Iris pigment epithelial cell (primary cell): ENCODE measurements at regions not wholly inside any gene's neighbourhood (a gene's known extent, or its start where the extent isn't known, plus 50 kb on each side); places are given as distances from the start of the nearest gene placed in this dataset.

Experiments used
- DNase-seq: peaks from one replicate; pipeline ENCODE4 v3.0.0-alpha.2; 2011; ENCODE audit warnings: low read depth

DNA sequence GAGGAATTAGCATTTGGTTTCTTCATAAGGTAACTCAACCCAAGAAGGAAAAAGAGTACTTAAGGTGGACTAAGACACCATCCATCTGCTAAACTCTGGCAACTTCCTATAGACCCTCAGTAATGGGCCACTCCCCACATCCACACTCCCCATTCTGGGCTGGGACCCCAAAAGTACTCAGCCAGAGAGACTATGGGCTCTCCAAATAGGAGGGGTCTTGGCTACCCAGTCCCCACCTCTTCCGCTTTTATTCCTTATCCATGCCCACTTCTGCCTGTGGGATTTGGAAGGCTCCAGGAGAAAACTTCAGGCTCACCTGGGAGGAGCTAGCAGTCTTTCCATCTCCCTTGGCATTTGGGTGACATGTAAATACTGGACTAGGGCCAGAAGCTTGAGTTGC is 164.5 kb upstream of the CCL2 start:
- DNase-seq: no peak

DNA sequence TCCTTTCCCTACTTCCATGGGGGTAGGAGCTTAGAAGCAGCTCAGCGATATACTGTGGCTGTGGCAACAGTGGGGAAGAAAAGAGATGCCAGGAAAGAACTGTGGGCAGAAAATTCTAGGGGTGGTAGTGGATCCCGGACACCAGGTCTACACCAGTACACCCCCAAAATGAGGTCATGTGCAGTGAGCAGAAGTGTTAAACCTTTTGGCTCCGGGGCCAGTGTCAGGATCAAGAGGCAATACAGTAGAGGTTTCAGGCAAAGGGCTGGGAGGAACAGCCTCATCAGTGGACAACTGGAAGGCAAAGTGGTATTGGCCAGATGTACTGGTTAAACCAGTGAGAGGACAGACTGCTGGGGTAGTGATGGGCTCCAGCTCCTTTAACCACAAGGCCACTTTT is 163.1 kb upstream of the CCL2 start:
- DNase-seq: no peak

DNA sequence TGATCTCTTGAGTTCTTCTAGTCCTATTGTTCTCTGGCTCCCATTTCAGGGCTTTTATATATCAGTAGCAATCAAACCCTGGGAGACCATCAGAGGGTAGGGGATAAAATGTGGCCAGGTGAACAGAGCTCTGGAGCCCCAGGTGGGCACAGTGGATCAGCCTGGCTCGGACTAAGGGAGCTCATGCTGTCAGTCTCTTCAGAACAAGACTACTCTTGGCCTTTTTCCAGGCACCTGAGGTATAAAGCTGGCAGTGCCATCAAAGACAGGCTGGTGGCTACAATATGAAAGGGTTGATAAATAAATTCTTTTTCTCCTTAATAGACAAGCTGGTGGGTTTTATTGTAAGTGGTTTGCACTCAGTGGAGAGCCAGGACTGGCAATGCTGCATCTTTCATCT is 160.0 kb upstream of the CCL2 start:
- DNase-seq: no peak

DNA sequence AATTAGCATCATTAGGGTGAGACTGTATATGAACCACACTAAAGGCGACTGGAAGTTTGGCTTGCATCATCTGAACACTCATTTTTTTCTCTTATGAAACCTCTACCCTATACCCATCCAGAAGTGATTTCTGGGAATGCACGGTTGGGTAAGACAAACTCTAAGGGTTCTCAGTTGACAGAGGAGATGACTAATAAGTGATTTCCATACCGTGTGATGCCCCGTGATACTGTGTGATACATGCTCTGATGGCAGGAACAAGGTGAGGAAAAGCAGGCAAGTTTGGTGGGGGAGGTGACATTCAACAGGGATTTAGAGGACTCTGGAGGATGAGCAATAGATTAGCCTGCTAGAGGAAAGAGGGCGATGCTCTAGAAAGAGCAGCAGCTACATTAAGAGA is 156.4 kb upstream of the CCL2 start:
- DNase-seq: no peak

DNA sequence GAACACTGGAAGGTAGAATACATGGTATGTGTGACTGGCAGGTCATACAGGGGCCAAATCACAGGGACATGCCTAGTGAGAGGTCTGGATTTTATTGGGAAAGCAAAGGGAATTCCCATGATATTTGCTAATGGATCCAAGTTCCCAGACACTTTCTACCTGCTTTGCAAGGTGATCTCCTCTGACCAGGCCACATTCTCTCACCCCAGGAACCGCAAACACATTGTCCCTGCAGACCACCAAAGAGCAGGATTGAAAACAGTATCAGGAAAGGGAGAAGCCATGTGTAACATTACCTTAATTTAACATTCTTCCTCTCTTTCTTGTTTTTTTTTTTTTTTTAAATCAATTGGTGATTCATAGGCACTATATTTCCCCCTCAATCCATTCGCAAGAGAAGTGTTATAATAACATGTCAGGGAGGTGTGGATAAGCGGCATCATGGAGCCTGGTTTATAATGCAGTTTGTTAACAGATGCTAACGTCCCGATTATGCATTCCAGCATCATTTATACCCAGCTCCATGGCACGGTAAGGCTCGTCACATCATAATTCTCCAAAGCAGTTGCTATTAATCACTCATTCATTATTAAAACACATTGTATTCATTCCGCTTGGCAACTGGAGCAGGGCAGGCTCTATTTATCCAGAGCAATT is 155.1 kb upstream of the CCL2 start:
- DNase-seq: no peak

DNA sequence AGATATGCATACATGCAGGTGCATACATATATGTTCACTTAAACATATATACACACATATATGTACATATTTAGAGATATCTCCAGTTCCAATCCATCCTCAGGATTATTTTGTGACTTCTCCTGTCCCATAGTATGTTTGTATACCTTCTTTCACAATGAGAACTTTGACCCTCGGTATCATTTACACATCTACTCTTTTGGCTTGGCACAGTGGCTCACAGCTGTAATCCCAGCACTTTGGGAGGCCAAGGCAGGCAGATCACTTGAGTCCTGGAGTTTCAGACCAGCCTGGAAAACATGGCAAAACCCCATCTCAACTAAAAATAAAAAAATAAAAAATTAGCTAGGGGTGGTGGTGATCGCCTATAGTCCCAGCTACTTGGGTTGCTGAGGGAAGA is 148.1 kb upstream of the CCL2 start:
- DNase-seq: no peak

DNA sequence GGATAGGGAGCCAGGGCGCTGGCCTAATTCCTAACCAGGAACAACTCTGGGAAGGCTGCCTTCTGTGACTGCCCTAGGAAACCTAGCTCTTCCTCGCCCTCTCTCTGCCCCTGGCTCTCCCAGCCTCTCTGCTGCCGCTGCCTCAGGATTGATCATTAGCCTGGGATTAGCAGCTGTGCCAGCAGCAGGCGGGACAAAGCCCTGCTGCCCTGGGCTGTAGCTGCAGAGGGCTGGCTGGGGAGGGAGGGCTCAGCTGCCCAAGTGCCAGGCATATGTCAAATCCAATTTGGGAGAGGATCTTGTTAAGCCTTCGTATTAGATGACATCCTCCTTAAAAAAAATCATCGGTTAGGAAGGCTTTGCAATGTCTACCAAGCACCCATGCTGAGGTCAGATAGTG is 144.8 kb upstream of the CCL2 start:
- DNase-seq: no peak

DNA sequence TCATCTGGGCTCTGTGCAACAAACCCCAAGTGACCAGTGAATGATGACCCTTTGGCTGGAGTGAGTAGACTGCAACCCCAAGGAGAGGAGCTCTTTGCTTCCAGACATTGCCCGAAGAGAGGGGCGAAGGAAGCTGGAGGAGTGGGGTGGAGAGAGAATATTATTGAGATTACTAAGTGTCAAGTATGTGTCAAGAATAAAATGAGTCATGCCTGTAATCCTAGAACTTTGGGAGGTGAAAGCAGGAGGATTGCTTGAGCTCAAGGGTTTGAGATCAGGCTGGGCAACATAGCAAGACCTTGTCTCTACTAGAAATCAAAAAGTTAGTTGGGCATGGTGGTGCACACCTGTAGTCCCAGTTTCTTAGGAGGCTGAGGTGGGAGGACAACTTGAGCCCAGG is 142.0 kb upstream of the CCL2 start:
- no peak for DNase-seq

DNA sequence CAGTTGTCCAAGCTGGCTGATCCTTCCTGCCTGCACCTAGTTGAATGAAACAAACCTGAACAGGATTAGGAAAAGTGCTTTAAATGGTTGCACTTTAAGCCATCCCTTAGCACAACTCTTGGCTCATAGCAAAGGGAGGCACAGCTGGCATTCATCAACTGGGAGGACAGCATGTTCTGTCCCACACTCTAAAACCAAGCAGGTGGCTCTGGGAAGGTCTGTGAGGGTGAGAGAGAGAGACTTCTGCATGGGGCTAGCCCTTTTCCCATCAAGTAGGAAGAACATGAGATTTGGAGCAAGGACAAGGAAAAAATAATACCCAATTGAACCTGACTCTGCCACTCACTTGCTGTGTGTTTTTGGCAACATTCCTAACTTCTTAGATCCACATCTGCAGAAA is 140.9 kb upstream of the CCL2 start:
- DNase-seq: no peak

DNA sequence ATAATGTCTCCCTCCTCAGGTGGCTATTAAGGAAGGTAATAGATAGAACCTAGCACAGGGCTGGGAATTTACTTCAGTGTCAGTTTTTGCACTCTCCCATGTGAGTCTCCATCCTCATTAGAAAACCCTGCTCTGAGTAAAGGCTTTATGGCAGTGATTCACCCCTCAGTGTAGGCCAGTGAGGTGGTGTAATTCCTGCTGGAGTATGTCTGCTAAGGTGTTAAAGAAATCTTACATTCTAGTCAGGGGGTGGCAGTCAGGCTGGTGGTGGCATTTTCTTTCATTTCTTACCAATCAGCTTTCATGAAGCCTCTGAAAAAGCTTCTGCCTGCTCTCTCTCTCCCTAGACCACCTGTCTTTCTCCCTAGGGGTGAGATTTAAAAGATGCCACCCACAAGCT is 138.8 kb upstream of the CCL2 start:
- no peak for DNase-seq

DNA sequence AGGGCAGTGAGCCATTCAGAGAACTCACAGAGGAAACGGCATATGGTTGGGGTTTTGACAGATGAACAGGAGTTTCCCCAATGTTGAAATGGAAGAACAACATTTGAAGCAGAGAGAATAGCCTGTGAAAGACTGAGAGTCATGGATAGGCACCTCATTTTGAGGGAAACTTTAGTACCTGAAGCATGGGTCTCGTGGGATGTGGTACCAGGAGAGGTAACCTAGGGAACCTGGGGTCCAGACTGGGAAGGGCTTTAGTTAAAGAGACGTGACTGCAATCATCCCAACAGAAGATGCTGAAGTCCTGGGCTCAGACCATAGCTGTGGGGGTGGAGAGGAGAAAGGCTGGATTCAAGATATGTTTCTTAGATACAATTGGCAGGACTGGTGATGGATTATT is 137.8 kb upstream of the CCL2 start:
- no peak for DNase-seq

DNA sequence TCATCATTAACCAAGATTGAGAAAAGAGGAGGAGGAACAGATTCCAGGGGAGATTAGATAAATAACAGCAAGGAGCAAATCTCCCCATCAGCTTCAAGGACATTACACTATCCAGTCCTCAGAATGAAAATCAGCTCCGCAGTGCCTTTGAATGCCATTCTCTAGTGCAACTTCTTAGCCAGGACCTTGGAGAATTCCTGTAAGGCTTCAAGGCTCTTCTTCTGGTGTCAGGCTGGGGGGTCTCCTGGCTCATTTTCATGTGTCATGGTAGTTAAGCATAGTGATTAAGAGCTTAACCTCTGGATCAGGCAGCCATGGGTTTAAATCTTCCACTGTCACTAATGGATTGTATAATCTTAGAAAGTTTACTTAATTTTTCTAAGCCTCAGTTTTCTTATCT is 137.3 kb upstream of the CCL2 start:
- DNase-seq: no peak

DNA sequence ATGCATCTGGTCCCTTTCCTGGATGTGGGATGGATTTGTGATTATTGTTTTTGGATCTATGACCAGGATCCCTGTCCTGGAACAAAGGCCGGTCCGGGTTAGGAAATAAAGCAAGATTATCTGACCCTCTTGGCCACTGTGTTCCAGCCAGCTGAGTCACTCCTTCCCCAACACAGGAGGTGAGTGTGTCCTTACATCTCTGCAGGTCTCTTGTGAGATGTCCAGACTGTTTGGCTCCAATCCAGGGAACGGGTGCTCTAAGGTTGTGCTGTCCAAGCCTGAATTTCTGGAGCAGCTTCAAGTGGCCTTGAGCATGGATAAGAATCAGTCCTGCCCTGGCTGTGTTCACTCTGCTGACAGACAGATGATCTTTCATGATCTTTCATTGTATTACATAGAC is 136.5 kb upstream of the CCL2 start:
- DNase-seq: no peak

DNA sequence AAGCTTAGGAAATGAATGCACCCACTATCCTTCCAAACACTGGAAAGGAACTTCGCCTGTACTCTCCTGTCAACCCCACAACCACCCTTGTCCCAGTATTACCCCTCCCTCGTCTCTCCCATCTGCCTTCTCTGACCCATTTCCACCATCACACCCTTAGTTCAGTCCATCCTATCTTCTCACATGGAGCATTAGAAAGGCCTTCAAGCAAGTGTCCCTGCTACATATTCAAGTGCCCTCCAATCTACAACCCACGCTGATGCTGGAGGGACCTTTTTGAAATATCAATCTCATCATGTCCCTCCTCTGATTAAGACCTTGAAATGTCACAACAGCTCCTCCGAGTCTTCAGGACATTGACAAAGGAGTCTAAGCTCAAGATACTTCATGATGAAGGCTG is 133.8 kb upstream of the CCL2 start:
- DNase-seq: no peak

DNA sequence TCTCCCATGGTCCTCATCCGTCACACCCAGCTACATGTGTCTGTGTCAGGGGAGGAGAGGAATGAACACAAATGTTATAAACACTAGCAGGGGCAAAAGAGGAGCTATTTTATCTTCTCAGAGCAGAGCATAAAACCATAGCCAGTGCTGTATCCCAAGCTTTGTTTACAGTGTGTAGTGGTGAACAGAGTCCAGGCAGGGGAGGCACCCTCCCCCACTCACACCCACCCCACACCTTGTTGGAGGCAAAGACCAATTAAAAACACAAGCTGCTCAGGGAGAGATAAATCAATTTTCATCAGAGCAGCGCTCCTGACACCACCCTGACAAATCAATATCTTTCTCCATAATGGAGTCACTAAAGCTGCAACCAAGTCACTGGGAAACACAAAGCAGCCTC is 132.6 kb upstream of the CCL2 start:
- no peak for DNase-seq

DNA sequence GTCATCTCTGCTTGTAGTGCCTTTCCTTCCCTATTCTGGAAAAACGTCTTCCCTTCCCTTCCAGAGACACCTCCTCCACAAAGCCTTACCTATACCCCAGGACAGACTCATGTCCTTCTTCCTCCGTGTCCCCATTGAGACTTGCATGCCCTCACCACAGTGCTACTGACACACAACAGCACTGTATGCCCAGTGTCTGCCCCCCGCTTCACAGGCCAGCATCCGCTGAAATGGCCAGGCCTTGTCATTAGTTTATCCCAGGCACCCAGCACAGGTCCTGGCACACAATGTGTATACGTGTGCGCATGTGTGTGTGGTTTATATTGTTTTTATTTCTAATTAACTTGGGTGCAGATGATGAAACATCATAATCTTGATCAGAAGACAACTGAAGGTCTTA is 130.1 kb upstream of the CCL2 start:
- no peak for DNase-seq

DNA sequence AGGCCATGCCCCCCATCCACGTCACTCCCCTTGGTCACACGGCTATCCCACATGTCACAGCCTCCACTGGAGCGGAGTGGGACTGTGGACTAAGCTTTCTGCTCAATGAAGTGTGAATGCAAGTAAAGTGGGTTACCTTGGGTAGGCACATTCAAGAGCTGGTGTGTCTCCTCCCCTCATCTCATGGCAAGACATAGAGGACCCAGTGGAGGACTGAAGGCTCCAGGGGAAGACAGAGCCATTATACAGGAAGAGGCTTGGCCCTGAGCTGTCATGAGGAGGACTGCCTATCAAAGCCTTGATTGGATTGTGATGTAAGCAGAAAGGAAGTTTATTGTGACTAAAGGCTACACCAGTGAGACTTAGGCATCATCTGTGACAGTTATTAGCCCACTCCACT is 129.2 kb upstream of the CCL2 start:
- no peak for DNase-seq

DNA sequence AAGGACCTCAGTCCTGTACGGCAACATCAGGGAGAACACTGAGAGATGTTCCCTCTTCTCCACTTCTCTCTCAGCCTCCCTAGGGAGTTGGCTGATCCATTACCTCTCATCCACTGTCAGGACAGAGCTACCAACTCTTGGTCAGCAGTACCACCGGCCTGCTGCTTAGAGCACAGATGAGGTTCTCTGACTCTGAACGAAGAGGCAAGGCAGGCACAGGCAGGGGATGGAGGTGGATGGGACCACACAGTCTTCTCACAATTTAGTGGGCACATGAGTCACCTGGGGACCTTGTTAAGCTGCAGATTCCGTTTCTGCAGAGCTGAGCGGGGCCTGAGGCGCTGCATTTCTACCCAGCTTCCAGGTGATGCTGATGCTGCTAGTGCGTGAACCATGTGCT is 128.6 kb upstream of the CCL2 start:
- DNase-seq: no peak

DNA sequence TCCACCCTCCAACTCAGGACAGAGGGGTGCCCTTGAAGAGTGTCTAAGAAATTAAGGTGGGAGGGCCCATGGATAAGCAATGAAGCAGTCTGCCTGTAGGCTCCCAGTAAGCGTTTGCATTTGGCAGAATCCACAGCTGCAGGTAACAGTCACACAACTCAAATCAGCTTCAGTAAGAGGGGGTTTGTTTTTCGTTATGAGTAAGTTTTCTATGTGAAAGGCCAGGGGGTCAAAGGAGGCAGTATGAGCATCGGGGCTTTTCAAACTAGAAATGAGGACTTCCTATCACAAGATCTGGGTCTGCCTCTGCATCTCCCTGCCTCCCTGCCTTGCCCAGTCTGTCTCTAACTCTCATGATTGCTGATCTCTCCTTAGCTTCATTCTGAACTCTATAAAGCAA is 128.1 kb upstream of the CCL2 start:
- DNase-seq: no peak

DNA sequence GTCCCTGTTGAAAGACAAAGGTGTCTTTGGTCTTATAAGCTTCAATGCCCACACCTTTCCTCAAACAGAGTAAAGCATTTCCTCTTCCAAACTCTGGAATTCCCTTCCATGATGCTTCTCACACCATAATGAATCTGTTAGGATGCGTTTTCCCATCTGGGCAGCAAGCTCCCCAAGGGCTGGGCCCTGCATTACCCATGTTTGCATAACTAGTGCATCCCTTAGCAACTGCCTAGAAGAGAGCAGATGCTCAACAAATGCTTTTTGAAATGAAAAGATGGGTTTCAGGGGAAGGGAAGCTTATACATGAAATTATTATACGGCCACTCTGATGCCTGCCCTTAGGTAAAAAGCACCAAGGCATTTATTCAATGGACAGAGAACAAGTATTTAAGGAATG is 124.5 kb upstream of the CCL2 start:
- DNase-seq: no peak

DNA sequence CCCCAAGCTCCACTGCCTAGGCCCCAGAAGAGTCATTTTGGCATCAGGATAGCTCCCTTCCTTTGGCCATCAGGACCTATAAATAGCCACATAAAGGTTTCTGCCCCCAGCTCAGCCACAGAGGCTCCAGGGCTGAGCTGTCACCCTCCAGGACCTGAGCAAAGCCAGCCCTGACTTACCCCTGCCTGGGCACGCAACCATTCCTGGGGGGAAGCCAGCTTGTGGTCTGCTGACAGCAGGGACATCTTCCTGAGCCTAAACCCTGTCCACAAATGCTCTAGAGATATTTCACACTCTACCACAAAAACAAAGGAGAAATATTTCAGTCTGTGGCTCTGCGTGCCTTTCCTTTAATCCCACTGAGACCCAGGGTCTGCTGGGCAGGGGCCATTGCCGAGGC is 123.7 kb upstream of the CCL2 start:
- no peak for DNase-seq

DNA sequence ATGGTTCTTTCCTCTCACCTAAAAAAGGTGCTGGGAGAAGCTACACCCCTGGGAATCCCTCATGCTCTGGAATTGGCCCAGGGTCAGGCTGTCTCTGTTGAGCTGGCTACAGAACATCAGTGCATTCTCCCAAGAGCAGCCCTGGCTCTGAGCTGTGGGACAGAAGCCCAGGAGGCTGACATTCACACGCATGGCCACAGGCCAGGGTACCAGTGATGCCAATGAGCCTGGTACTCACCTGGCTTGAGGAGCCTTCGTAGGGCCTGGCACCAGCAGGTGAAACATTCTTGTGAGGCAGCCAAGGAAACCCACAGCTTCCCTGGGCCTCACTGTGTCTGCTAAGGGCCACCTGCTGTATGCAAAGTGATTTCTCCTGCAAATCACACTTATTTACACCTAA is 121.7 kb upstream of the CCL2 start:
- DNase-seq: no peak

DNA sequence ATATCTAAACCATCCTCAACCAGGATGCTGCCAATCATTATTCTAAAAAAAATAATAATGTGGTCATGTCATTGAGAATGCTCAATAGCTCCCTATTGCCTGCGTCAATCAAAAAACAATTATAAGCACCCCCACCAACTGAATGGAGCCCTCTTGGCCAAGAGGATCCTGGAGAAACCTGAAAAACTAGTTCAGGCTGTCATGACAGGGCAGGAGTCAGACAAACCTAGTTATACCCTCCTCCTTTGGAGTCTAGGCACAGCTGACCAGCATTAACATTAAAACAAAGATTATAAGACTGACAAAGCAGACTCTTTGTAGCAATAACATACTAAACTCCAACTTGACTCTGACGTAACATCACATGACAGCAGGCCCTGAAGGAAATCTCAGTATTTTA is 119.2 kb upstream of the CCL2 start:
- DNase-seq: no peak

DNA sequence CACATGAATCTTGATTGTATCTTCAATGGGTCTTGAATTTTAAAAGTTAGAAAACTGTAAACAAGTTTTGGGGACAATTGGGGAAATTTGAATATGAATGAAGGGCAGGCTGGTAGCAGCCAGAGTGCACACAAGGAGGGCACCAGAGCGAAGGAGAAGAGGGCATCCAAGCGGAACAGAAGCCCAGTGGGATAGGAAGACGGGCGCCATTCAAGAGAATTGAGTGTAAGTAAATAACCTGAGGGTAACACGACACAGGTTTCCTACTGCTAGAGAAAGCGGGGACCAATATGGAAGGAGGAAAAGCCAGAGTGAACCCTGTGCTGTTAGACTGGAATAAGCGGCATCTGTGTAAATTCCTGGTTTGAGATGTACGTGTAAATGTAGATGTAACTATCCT is 115.1 kb upstream of the CCL2 start:
- DNase-seq: no peak

DNA sequence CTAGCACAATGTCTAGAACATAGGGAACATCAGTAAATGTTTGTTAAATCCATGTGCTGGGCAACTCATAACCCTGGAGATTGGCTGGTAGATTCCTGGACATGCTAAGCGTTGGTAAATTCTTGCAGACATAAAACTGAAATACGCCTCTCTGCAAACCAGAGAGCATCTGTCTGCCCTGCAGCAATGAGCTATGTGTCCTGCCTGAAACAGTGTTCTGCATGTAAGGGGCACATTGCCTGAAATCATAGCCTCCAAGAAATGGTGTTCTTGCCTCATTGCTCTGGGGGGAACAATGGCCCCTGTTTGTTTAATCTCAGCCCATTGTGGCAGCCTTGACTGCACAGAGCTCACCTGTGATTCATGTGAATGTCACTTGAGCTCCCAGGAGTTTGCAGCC is 113.5 kb upstream of the CCL2 start:
- no peak for DNase-seq
